Psoas muscle (tissue), 7 donors: ENCODE measurements at regions not wholly inside any gene's neighbourhood (a gene's known extent, or its start where the extent isn't known, plus 50 kb on each side); places are given as distances from the start of the nearest gene placed in this dataset.
A peak's percentile ranks its signal among the peaks of the same experiment; 100 is the strongest.

Experiments used
- ATAC-seq, 4 donors: fragments of 200-7000 bp; cut with Tn5 transposase; one replicate each; pipeline ENCODE4 v1.9.1; 2020; ENCODE audit warnings: moderate library complexity in 3 of 4, mild to moderate bottlenecking in 2 of 4
- DNase-seq, 2 donors: peaks; one replicate each; pipeline ENCODE4 v3.0.0-alpha.2; 2020
- H3K27ac ChIP-seq: fragments of 200-600 bp; one replicate; pipeline ENCODE4 v1.8.0; 2022
- H3K27me3 ChIP-seq, 3 donors: fragments of 200-600 bp in 1 of 3; one replicate each; pipeline versions ENCODE4 v1.6.1 to v1.8.0; 2013 to 2022; ENCODE audit warnings: low read length in 2 of 3, mild to moderate bottlenecking in 2 of 3, moderate library complexity in 1 of 3; ENCODE audit not compliant: insufficient read depth in 3 of 3
- H3K36me3 ChIP-seq, 2 donors: fragments of 200-600 bp in 1 of 2; one replicate each; pipeline versions ENCODE4 v1.6.1 to v1.8.0; 2013 to 2022; ENCODE audit warnings: low read depth in 1 of 2, mild to moderate bottlenecking in 1 of 2, moderate library complexity in 1 of 2; ENCODE audit not compliant: insufficient read depth in 1 of 2
- H3K4me1 ChIP-seq: fragments of 200-600 bp; one replicate; pipeline ENCODE4 v1.8.0; 2022
- H3K4me3 ChIP-seq: fragments of 200-600 bp; one replicate; pipeline ENCODE4 v1.8.0; 2022; ENCODE audit warnings: mild to moderate bottlenecking
- H3K9me3 ChIP-seq: fragments of 200-600 bp; one replicate; pipeline ENCODE4 v1.8.0; 2022
- WGBS, 3 donors: extraction: QIAGEN DNeasy Blood & Tissue Kit; methylation state at CpG; one replicate each; pipeline versions ENCODE4 v1.1.6 to v1.1.7; 2013; 5-methylcytosine and 5-hydroxymethylcytosine counted together
- intact Hi-C, 2 donors: fragments of 100-400 bp; cut with DNase I; formaldehyde crosslinking; loops; one replicate each; pipeline versions ENCODE4 v1.11.0 to v1.14.2; 2022
- TF ChIP-seq, protein P1 (sequence below): fragments of 200-600 bp; IDR thresholded peaks from one replicate; pipeline ENCODE4 v1.8.0; 2022; ENCODE audit warnings: antibody characterized with exemption
- donor health status: healthy with polysubstance abuse.
- donor health status: DM: no; HTN: no; CAD: no; lungs with moderate emphysema.
- donor health status: Bipolar disorder and iron deficiency.
- donor health status: healthy.
- donor health status: DM: yes; HTN: yes; CAD: no.
- donor health status: DM: no; HTN: no; CAD: no.
- donor health status: DM: yes; HTN: yes; CAD: no.

DNA sequence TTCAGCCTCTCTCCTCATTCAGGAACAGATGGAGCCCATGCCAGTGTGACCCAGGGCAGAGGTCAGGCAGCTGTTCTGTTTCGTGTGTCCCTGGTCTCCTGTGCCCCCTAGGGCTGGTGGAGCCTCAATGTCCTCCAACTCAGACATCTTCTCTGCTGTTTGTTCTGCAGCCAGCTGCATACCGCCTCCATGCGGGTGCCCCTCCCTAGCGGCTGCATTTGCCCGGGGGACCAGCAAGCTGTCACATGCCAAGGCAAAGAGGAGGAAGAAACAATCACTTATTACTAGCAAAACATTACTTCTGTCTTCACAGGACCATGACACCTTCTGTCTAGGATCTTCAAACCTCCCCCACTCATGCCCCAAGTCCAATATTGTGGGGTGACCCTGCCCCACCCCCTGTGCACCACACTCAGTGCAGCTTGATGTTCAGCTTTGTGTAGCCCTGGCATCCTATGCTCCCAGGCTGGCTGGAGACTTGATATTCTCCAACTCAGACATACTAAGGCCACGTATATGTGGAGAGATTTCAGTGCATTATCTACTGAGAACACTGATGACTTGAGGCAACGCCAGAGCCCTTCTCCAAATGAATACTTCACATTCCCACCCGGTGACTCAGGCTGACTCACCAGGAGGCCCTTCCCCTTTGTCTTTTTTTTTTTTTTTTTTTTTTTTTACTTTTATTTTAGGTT is 188.9 kb downstream of the SKIDA1 start:
- no peak overlapping the region for H3K27ac ChIP-seq
- TF ChIP-seq, protein P1, sequence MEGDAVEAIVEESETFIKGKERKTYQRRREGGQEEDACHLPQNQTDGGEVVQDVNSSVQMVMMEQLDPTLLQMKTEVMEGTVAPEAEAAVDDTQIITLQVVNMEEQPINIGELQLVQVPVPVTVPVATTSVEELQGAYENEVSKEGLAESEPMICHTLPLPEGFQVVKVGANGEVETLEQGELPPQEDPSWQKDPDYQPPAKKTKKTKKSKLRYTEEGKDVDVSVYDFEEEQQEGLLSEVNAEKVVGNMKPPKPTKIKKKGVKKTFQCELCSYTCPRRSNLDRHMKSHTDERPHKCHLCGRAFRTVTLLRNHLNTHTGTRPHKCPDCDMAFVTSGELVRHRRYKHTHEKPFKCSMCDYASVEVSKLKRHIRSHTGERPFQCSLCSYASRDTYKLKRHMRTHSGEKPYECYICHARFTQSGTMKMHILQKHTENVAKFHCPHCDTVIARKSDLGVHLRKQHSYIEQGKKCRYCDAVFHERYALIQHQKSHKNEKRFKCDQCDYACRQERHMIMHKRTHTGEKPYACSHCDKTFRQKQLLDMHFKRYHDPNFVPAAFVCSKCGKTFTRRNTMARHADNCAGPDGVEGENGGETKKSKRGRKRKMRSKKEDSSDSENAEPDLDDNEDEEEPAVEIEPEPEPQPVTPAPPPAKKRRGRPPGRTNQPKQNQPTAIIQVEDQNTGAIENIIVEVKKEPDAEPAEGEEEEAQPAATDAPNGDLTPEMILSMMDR = no peak
- 8 to 16% (median 12%) methylated on average over 8 of the region's 8 CpGs for WGBS, 3 donors
- no peaks in the 10 kb centered on the region for H3K36me3 ChIP-seq
- no peak overlapping the region for H3K4me3 ChIP-seq
- no peaks in the 10 kb centered on the region for H3K4me1 ChIP-seq
- peaks cover 0 to 6% (median 0%) of the 10 kb centered on the region in 3 donors for H3K27me3 ChIP-seq
- peak in 1 of 2 donors; percentile 44 for DNase-seq
- intact Hi-C loops = no loop called here
- ATAC-seq = peak in 1 of 4 donors; percentile 43
- H3K9me3 ChIP-seq = no peaks in the 10 kb centered on the region

DNA sequence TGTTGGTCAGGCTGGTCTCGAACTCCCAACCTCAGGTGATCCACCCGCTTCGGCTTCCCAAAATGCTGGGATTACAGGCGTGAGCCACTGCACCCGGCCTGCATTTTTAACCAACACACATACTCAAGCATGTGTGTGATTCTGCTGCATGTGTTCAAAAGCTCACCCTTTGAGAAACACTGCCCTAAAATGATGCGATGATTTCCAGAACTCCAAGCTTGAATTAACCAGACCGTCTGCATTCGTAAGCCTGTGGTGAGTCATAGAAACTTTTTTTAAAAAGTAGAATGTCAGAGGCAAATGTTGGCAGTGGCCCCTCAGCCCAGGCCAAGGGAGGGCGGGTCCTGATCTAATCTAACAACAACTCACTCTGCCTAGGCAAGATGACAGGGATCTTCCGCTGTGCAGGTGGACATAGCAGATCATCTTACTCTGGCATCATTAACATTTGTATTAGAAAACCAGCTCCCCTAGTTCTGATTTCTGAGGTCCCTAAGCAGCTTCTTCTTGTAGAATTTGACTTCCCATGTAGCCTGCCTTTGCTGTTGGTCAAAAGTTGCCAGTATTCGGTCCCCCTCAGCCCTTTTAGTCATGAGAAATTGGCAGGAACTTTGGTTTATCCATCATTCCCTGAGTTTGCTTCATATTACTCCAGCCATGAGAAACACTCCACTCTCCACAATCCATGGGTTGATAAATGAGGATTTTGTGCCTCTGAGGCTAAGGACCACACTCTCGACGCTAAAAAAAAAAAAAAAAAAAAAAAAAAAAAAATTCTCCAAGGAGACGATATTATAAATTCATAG is 190.4 kb downstream of the SKIDA1 start:
- DNase-seq (peak; percentile 72 to 77), ATAC-seq (peak; percentile 34 to 77 (median 62))
- Histone ChIP-seq H3K9me3 (no peaks in the 10 kb centered on the region), H3K4me1 (no peaks in the 10 kb centered on the region), H3K4me3 (no peak overlapping the region), H3K27ac (peak overlapping the region; percentile 16), H3K27me3 (peaks cover 0 to 6% (median 0%) of the 10 kb centered on the region in 3 donors), H3K36me3 (no peaks in the 10 kb centered on the region)
- WGBS, 3 donors = 19 to 30% (median 22%) methylated on average over 14 of the region's 14 CpGs
- intact Hi-C loops = no loop called here
- TF ChIP-seq, protein P1 = no peak

DNA sequence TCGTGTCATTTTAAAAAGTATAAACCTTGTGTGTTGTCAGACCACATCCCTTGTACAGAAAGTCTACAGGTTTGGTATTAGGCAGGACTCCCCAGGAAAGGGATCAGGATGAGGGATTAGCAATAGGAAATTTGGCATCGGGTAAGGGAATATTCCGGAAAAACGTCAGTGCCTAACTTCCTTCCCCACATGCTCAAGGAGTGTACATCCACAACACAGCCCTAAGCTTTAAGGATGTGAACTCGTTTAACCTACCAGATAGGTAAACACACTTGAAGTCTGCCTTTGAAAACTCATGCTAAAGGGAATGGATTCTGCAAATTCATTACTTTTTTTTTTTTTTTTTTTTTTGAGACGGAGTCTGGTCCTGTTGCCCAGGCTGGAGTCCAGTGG is 194.9 kb downstream of the SKIDA1 start:
- no peaks in the 10 kb centered on the region for H3K4me1 ChIP-seq
- ATAC-seq (peak in 3 of 4 donors; percentile 36 to 56 (median 51)), DNase-seq (no peak)
- no peak overlapping the region for H3K4me3 ChIP-seq
- intact Hi-C loops = no loop called here
- 47 to 50% (median 50%) methylated on average over 6 of the region's 6 CpGs for WGBS, 3 donors
- H3K27ac ChIP-seq = peak overlapping the region; percentile 36
- no peaks in the 10 kb centered on the region for H3K36me3 ChIP-seq
- TF ChIP-seq, protein P1 = no peak
- H3K9me3 ChIP-seq = no peaks in the 10 kb centered on the region
- H3K27me3 ChIP-seq = no peaks in the 10 kb centered on the region

- Histone ChIP-seq H3K27ac (peak overlapping the region; percentile 36), H3K36me3 (no peaks in the 10 kb centered on the region), H3K4me3 (no peak overlapping the region), H3K27me3 (no peaks in the 10 kb centered on the region), H3K9me3 (no peaks in the 10 kb centered on the region), H3K4me1 (no peaks in the 10 kb centered on the region)
- ATAC-seq (peak in 2 of 4 donors; percentile 40 to 57), DNase-seq (no peak)
- TF ChIP-seq, protein P1 = no peak
- intact Hi-C loops = no loop called here
- 35 to 43% (median 39%) methylated on average over 4 of the region's 4 CpGs for WGBS, 3 donors
These were observed 195.4 kb downstream of the SKIDA1 start for GRCh38 chr10:21329995-21330627.
